ENCODE measurements at regions not wholly inside any gene's neighbourhood (a gene's known extent, or its start where the extent isn't known, plus 50 kb on each side); places are given as distances from the start of the nearest gene placed in this dataset.

- TF ChIP-seq CTCF (IDR thresholded peaks at IDR 0.05; ENCODE audit: unreplicated experiment), result no peak
- DNase-seq (ENCODE audit: low spot score in 2 of 2, unreplicated experiment in 2 of 2), result no peak
- H3K36me3 Mint-ChIP-seq, result no peaks in the 10 kb centered on the region
- no peaks in the 10 kb centered on the region for H3K9me3 Mint-ChIP-seq
- no peak overlapping the region for H3K4me3 Mint-ChIP-seq
- H3K4me1 Mint-ChIP-seq, result peaks cover 54% of the 10 kb centered on the region
- no peak overlapping the region for H3K27ac Mint-ChIP-seq
- H3K27me3 Mint-ChIP-seq (ENCODE audit: low read depth), result no peaks in the 10 kb centered on the region
Measured at GRCh38 chr2:176744146-176744545, 468.4 kb upstream of the HNRNPA3 start.

GRCh38 chr2:176745543-176746200 lies 466.9 kb upstream of the HNRNPA3 start:
- TF ChIP-seq CTCF (IDR thresholded peaks at IDR 0.05; ENCODE audit: unreplicated experiment), result no peak
- H3K4me1 Mint-ChIP-seq, result peaks cover 59% of the 10 kb centered on the region
- H3K9me3 Mint-ChIP-seq, result no peaks in the 10 kb centered on the region
- H3K27me3 Mint-ChIP-seq (ENCODE audit: low read depth), result no peaks in the 10 kb centered on the region
- no peak overlapping the region for H3K27ac Mint-ChIP-seq
- no peak for DNase-seq (ENCODE audit: low spot score in 2 of 2, unreplicated experiment in 2 of 2)
- H3K36me3 Mint-ChIP-seq, result no peaks in the 10 kb centered on the region
- H3K4me3 Mint-ChIP-seq, result no peak overlapping the region

GRCh38 chr2:176746411-176746810 lies 466.2 kb upstream of the HNRNPA3 start:
- Mint-ChIP-seq H3K27me3 (ENCODE audit: low read depth) (no peaks in the 10 kb centered on the region), H3K27ac (no peak overlapping the region), H3K36me3 (no peaks in the 10 kb centered on the region), H3K4me1 (peaks cover 66% of the 10 kb centered on the region), H3K9me3 (no peaks in the 10 kb centered on the region), H3K4me3 (no peak overlapping the region)
- TF ChIP-seq CTCF (IDR thresholded peaks at IDR 0.05; ENCODE audit: unreplicated experiment), result no peak
- no peak for DNase-seq (ENCODE audit: low spot score in 2 of 2, unreplicated experiment in 2 of 2)

- Mint-ChIP-seq H3K4me3 (no peak overlapping the region), H3K9me3 (no peaks in the 10 kb centered on the region), H3K27ac (peak overlapping the region; percentile 9), H3K36me3 (no peaks in the 10 kb centered on the region), H3K27me3 (ENCODE audit: low read depth) (no peaks in the 10 kb centered on the region), H3K4me1 (peaks cover 65% of the 10 kb centered on the region)
- DNase-seq (ENCODE audit: low spot score in 2 of 2, unreplicated experiment in 2 of 2), result no peak
- no peak for TF ChIP-seq CTCF (IDR thresholded peaks at IDR 0.05; ENCODE audit: unreplicated experiment)
Measured at GRCh38 chr2:176747506-176747905, 465.1 kb upstream of the HNRNPA3 start.

GRCh38 chr2:176747928-176748327 lies 464.7 kb upstream of the HNRNPA3 start:
- no peaks in the 10 kb centered on the region for H3K36me3 Mint-ChIP-seq
- no peaks in the 10 kb centered on the region for H3K27me3 Mint-ChIP-seq (ENCODE audit: low read depth)
- H3K4me1 Mint-ChIP-seq, result peaks cover 65% of the 10 kb centered on the region
- no peaks in the 10 kb centered on the region for H3K9me3 Mint-ChIP-seq
- no peak for DNase-seq (ENCODE audit: low spot score in 2 of 2, unreplicated experiment in 2 of 2)
- H3K27ac Mint-ChIP-seq, result no peak overlapping the region
- TF ChIP-seq CTCF (IDR thresholded peaks at IDR 0.05; ENCODE audit: unreplicated experiment), result no peak
- H3K4me3 Mint-ChIP-seq, result no peak overlapping the region

GRCh38 chr2:176748662-176749061 lies 463.9 kb upstream of the HNRNPA3 start:
- DNase-seq (ENCODE audit: low spot score in 2 of 2, unreplicated experiment in 2 of 2), result no peak
- no peak for TF ChIP-seq CTCF (IDR thresholded peaks at IDR 0.05; ENCODE audit: unreplicated experiment)
- H3K4me3 Mint-ChIP-seq, result no peak overlapping the region
- no peaks in the 10 kb centered on the region for H3K9me3 Mint-ChIP-seq
- peaks cover 68% of the 10 kb centered on the region for H3K4me1 Mint-ChIP-seq
- H3K36me3 Mint-ChIP-seq, result no peaks in the 10 kb centered on the region
- H3K27me3 Mint-ChIP-seq (ENCODE audit: low read depth), result no peaks in the 10 kb centered on the region
- no peak overlapping the region for H3K27ac Mint-ChIP-seq
